IMR-90 (cell line): ENCODE measurements at regions not wholly inside any gene's neighbourhood (a gene's known extent, or its start where the extent isn't known, plus 50 kb on each side); places are given as distances from the start of the nearest gene placed in this dataset.

Source experiments
- ATAC-seq: fragments of 200-7000 bp; cut with Tn5 transposase; 2 replicates; pipeline ENCODE4 v1.9.1; 2020; ENCODE audit warnings: low read depth, mild to moderate bottlenecking, moderate library complexity
- BruUV-seq: library from RNA; stranded (reverse); fragments of 400-500 nt; replicated peaks from 2 replicates; lab custom pipeline; 2021; lab: Mats Ljungman, UMichigan
- CTCF ChIA-PET: fragments of 300-600 bp; formaldehyde crosslinking; extraction: SDS; loops from one replicate; lab custom pipeline; 2021; ENCODE audit warnings: antibody characterized with exemption; lab: Yijun Ruan, JAX
- POLR2A ChIA-PET: fragments of 300-600 bp; sonication (Branson Sonifier 250); formaldehyde crosslinking; loops from one replicate; lab custom pipeline; 2022; ENCODE audit warnings: antibody characterized with exemption; ENCODE audit not compliant: unreplicated experiment; lab: Charles Lee
- DNase-seq: peaks from one replicate; pipeline ENCODE4 v3.0.0; 2013
- H2AFZ ChIP-seq: replicated peaks from 2 replicates; pipeline ENCODE3; 2013; ENCODE audit warnings: low read length, mild to moderate bottlenecking; ENCODE audit not compliant: poor library complexity
- H2AK5ac ChIP-seq: 2 replicates; pipeline ENCODE4 v1.6.1; 2013; ENCODE audit warnings: low read depth, low read length, inconsistent platforms
- H2AK9ac ChIP-seq: replicated peaks from 2 replicates; pipeline ENCODE3; 2013; ENCODE audit warnings: mild to moderate bottlenecking, low read depth, low read length, moderate library complexity; ENCODE audit not compliant: poor library complexity
- H2BK120ac ChIP-seq: 2 replicates; pipeline ENCODE4 v1.6.1; 2013; ENCODE audit warnings: low read depth, low read length, inconsistent platforms
- H2BK15ac ChIP-seq: 3 replicates; pipeline ENCODE4 v1.6.1; 2013; ENCODE audit warnings: low read depth, low read length, inconsistent platforms
- H2BK20ac ChIP-seq: 2 replicates; pipeline ENCODE4 v1.6.1; 2013; ENCODE audit warnings: low read depth, mild to moderate bottlenecking, inconsistent platforms, low read length, moderate library complexity
- H2BK5ac ChIP-seq: 2 replicates; pipeline ENCODE4 v1.6.1; 2013; ENCODE audit warnings: mild to moderate bottlenecking, low read depth, low read length, inconsistent platforms; ENCODE audit not compliant: poor library complexity, severe bottlenecking
- H3K14ac ChIP-seq: replicated peaks from 2 replicates; pipeline ENCODE4 v1.6.1; 2013; ENCODE audit warnings: low read depth, low read length, inconsistent platforms
- H3K18ac ChIP-seq: 2 replicates; pipeline ENCODE4 v1.6.1; 2013; ENCODE audit warnings: low read depth, low read length, control low read depth
- H3K23ac ChIP-seq: 2 replicates; pipeline ENCODE4 v1.6.1; 2013; ENCODE audit warnings: low read depth, low read length, inconsistent platforms
- H3K27ac ChIP-seq: 2 replicates; pipeline ENCODE4 v1.5.1; 2013; ENCODE audit warnings: mild to moderate bottlenecking, control low read depth, low read length; ENCODE audit not compliant: insufficient read depth
- H3K27me3 ChIP-seq: 2 replicates; pipeline ENCODE4 v1.6.1; 2013; ENCODE audit warnings: low read length; ENCODE audit not compliant: control insufficient read depth, insufficient read depth
- H3K36me3 ChIP-seq: 2 replicates; pipeline ENCODE4 v1.6.1; 2013; ENCODE audit warnings: low read length, mixed read lengths; ENCODE audit not compliant: control insufficient read depth, insufficient read depth
- H3K4ac ChIP-seq: 2 replicates; pipeline ENCODE4 v1.6.1; 2013; ENCODE audit warnings: low read depth, low read length, inconsistent platforms
- H3K4me1 ChIP-seq: 2 replicates; pipeline ENCODE4 v1.6.1; 2013; ENCODE audit warnings: low read length, mixed read lengths; ENCODE audit not compliant: control insufficient read depth, insufficient read depth
- H3K4me2 ChIP-seq: 2 replicates; pipeline ENCODE4 v1.6.1; 2013; ENCODE audit warnings: low read depth, mild to moderate bottlenecking, control low read depth, low read length, moderate library complexity
- H3K4me3 ChIP-seq: 2 replicates; pipeline ENCODE4 v1.5.1; 2013; ENCODE audit warnings: low read depth, mild to moderate bottlenecking, control low read depth, low read length, moderate library complexity; ENCODE audit not compliant: insufficient read depth
- H3K56ac ChIP-seq: 2 replicates; pipeline ENCODE4 v1.6.1; 2013; ENCODE audit warnings: low read length, inconsistent platforms; ENCODE audit not compliant: insufficient read depth; ENCODE audit errors: extremely low read depth
- H3K79me1 ChIP-seq, 2 experiments: 2 replicates each; pipeline ENCODE4 v1.6.1; 2013; ENCODE audit warnings: low read length in 2 of 2, inconsistent platforms in 1 of 2, low read depth in 1 of 2
- H3K9ac ChIP-seq: 2 replicates; pipeline ENCODE4 v1.6.1; 2013; ENCODE audit warnings: low read depth, low read length, control low read depth
- H3K9me1 ChIP-seq: 2 replicates; pipeline ENCODE4 v1.6.1; 2013; ENCODE audit warnings: low read length, inconsistent platforms; ENCODE audit not compliant: insufficient read depth
- H3K9me3 ChIP-seq: 2 replicates; pipeline ENCODE4 v1.6.1; 2013; ENCODE audit warnings: low read length; ENCODE audit not compliant: control insufficient read depth, insufficient read depth
- H4K20me1 ChIP-seq: 2 replicates; pipeline ENCODE4 v1.6.1; 2013; ENCODE audit warnings: low read length, inconsistent platforms; ENCODE audit not compliant: insufficient read depth
- H4K5ac ChIP-seq: 2 replicates; pipeline ENCODE4 v1.6.1; 2013; ENCODE audit warnings: mild to moderate bottlenecking, low read depth, low read length, control low read depth
- H4K8ac ChIP-seq, 2 experiments: 2 replicates each; pipeline ENCODE4 v1.6.1; 2013; ENCODE audit warnings: low read depth in 2 of 2, low read length in 2 of 2, control low read depth in 1 of 2, inconsistent platforms in 1 of 2
- H4K91ac ChIP-seq: 2 replicates; pipeline ENCODE4 v1.6.1; 2013; ENCODE audit warnings: low read depth, low read length, inconsistent platforms; ENCODE audit not compliant: insufficient read depth
- BHLHE40 ChIP-seq: fragments of 150-350 bp; IDR thresholded peaks from 2 replicates; pipeline ENCODE4 v1.6.1; 2016; ENCODE audit warnings: mild to moderate bottlenecking, low read depth, low read length
- ELK1 ChIP-seq: fragments of 150-350 bp; IDR thresholded peaks from 2 replicates; pipeline ENCODE4 v1.6.1; 2016; ENCODE audit warnings: low read depth, mild to moderate bottlenecking, low read length, moderate library complexity, borderline replicate concordance
- MAFK ChIP-seq: IDR thresholded peaks from 2 replicates; pipeline ENCODE4 v1.6.1; 2012; ENCODE audit warnings: low read depth, low read length, improper control_type of control experiment
- MAZ ChIP-seq: IDR thresholded peaks from 2 replicates; pipeline ENCODE4 v1.6.1; 2012; ENCODE audit warnings: low read depth, mild to moderate bottlenecking, low read length, improper control_type of control experiment, moderate library complexity, borderline replicate concordance
- MXI1 ChIP-seq: IDR thresholded peaks from 2 replicates; pipeline ENCODE4 v1.6.1; 2012; ENCODE audit warnings: low read depth, mild to moderate bottlenecking, low read length, moderate library complexity, borderline replicate concordance
- POLR2A ChIP-seq: IDR thresholded peaks from 2 replicates; pipeline ENCODE4 v1.6.1; 2012; ENCODE audit warnings: mild to moderate bottlenecking, low read depth, low read length
- RCOR1 ChIP-seq: IDR thresholded peaks from 2 replicates; pipeline ENCODE4 v1.6.1; 2012; ENCODE audit warnings: mild to moderate bottlenecking, low read length, improper control_type of control experiment; ENCODE audit not compliant: insufficient replicate concordance
- SMC3 ChIP-seq: fragments of 150-350 bp; IDR thresholded peaks from 2 replicates; pipeline ENCODE4 v1.6.1; 2016; ENCODE audit warnings: low read depth, mild to moderate bottlenecking, antibody characterized with exemption, low read length, moderate library complexity
- USF2 ChIP-seq: fragments of 150-350 bp; IDR thresholded peaks from 2 replicates; pipeline ENCODE4 v1.6.1; 2017; ENCODE audit warnings: mild to moderate bottlenecking, antibody characterized with exemption, low read length, low read depth
- WGBS, 2 experiments: methylation state at CpG; one replicate each; pipeline versions ENCODE4 v1.1.5 to v1.1.7; 2013; ENCODE audit warnings: missing lambda C conversion rate in 2 of 2; ENCODE audit not compliant: insufficient read length in 1 of 2; ENCODE audit errors: extremely low coverage in 2 of 2; 5-methylcytosine and 5-hydroxymethylcytosine counted together
- dilution Hi-C: fragments of 300-500 bp; cut with HindIII; formaldehyde crosslinking; loops from one replicate; pipeline ENCODE4 v1.14.3; 2018; ENCODE audit warnings: low sequenced_read_pairs; ENCODE audit not compliant: unreplicated experiment
- in situ Hi-C: fragments of 300-500 bp; cut with MboI; formaldehyde crosslinking; loops from 3 replicates; pipeline ENCODE4 v1.14.3; 2019; ENCODE audit warnings: low sequenced_read_pairs, inconsistent platforms, mixed read lengths
- intact Hi-C: fragments of 100-400 bp; cut with micrococcal nuclease; formaldehyde crosslinking; loops from 2 replicates; pipeline ENCODE4 v1.10.0; 2022

GRCh38 chr18:73246763-73247162 lies 379.0 kb upstream of the NETO1 start:
- dilution Hi-C loops = no loop called here
- no peaks in the 10 kb centered on the region for H3K9me3 ChIP-seq
- no peak overlapping the region for H3K18ac ChIP-seq
- no peaks in the 10 kb centered on the region for H3K27me3 ChIP-seq
- H4K20me1 ChIP-seq = no peaks in the 10 kb centered on the region
- in situ Hi-C loops = no loop called here
- no peaks in the 10 kb centered on the region for H3K36me3 ChIP-seq
- H3K27ac ChIP-seq = no peak overlapping the region
- H2AFZ ChIP-seq = no peak overlapping the region
- H3K56ac ChIP-seq = no peak overlapping the region
- H2BK15ac ChIP-seq = no peak overlapping the region
- no peak overlapping the region for H3K14ac ChIP-seq
- intact Hi-C loops = no loop called here
- no peak for ATAC-seq
- H2AK5ac ChIP-seq = no peak overlapping the region
- no peak overlapping the region for H2AK9ac ChIP-seq
- no peak overlapping the region for H2BK120ac ChIP-seq
- ChIA-PET CTCF (interaction anchor here (1.0 kb wide), 1 partner anchor 11 kb away, joined by 3 read pairs; no protein-coding TSS in a partner anchor), POLR2A (no interaction called here)
- no peak overlapping the region for H3K4me2 ChIP-seq
- H3K4me3 ChIP-seq = no peak overlapping the region
- no peak overlapping the region for H3K9ac ChIP-seq
- no peak overlapping the region for H3K23ac ChIP-seq
- H3K4me1 ChIP-seq = no peaks in the 10 kb centered on the region
- H2BK5ac ChIP-seq = no peak overlapping the region
- BruUV-seq = no TSS peak
- WGBS, 2 experiments = no CpG with 5 or more reads among the region's 5 CpGs
- H2BK20ac ChIP-seq = no peak overlapping the region
- H3K79me1 ChIP-seq = no peaks in the 10 kb centered on the region
- no peak overlapping the region for H4K91ac ChIP-seq
- H4K8ac ChIP-seq = no peak overlapping the region
- H4K5ac ChIP-seq = no peak overlapping the region
- DNase-seq = no peak
- H3K9me1 ChIP-seq = no peaks in the 10 kb centered on the region
- TF ChIP-seq BHLHE40 (no peak), MAZ (no peak), MAFK (no peak), RCOR1 (no peak), USF2 (no peak), SMC3 (no peak), POLR2A (no peak), ELK1 (no peak), MXI1 (no peak)
- H3K4ac ChIP-seq = no peak overlapping the region
